ENCODE measurements at regions not wholly inside any gene's neighbourhood (a gene's known extent, or its start where the extent isn't known, plus 50 kb on each side); places are given as distances from the start of the nearest gene placed in this dataset.

GRCh38 chr2:79253243-79253774, 93.8 kb upstream of the REG3A start:
- Histone ChIP-seq H3K79me2 (no peaks in the 10 kb centered on the region), H3K9me3 (ENCODE audit: control insufficient read depth, low read length) (no peaks in the 10 kb centered on the region), H3K4me1 (no peaks in the 10 kb centered on the region), H2AFZ (no peak overlapping the region), H3K27me3 (ENCODE audit: control insufficient read depth, insufficient read depth, low read length) (no peaks in the 10 kb centered on the region), H3K36me3 (ENCODE audit: control insufficient read depth, insufficient read depth, low read length) (no peaks in the 10 kb centered on the region), H3K4me2 (ENCODE audit: low read length) (no peak overlapping the region), H3K9ac (no peak overlapping the region), H3K27ac (no peak overlapping the region), H3K4me3 (ENCODE audit: low read depth, low read length) (no peak overlapping the region)
- TF ChIP-seq CTCF (IDR thresholded peaks at IDR 0.05), result no peak

GRCh38 chr2:79250656-79251055, 91.1 kb upstream of the REG3A start:
- H3K4me3 ChIP-seq (ENCODE audit: low read depth, low read length), result no peak overlapping the region
- no peak overlapping the region for H2AFZ ChIP-seq
- no peak overlapping the region for H3K4me2 ChIP-seq (ENCODE audit: low read length)
- no peaks in the 10 kb centered on the region for H3K79me2 ChIP-seq
- TF ChIP-seq CTCF (IDR thresholded peaks at IDR 0.05), result no peak
- H3K9ac ChIP-seq, result no peak overlapping the region
- H3K27me3 ChIP-seq (ENCODE audit: control insufficient read depth, insufficient read depth, low read length), result no peaks in the 10 kb centered on the region
- no peaks in the 10 kb centered on the region for H3K36me3 ChIP-seq (ENCODE audit: control insufficient read depth, insufficient read depth, low read length)
- no peaks in the 10 kb centered on the region for H3K9me3 ChIP-seq (ENCODE audit: control insufficient read depth, low read length)
- H3K27ac ChIP-seq, result no peak overlapping the region
- no peaks in the 10 kb centered on the region for H3K4me1 ChIP-seq

GRCh38 chr2:79248776-79249175, 89.2 kb upstream of the REG3A start:
- Histone ChIP-seq H3K79me2 (no peaks in the 10 kb centered on the region), H3K9ac (no peak overlapping the region), H3K4me1 (no peaks in the 10 kb centered on the region), H2AFZ (no peak overlapping the region), H3K27ac (no peak overlapping the region), H3K27me3 (ENCODE audit: control insufficient read depth, insufficient read depth, low read length) (no peaks in the 10 kb centered on the region), H3K36me3 (ENCODE audit: control insufficient read depth, insufficient read depth, low read length) (no peaks in the 10 kb centered on the region), H3K4me2 (ENCODE audit: low read length) (no peak overlapping the region), H3K4me3 (ENCODE audit: low read depth, low read length) (no peak overlapping the region), H3K9me3 (ENCODE audit: control insufficient read depth, low read length) (no peaks in the 10 kb centered on the region)
- TF ChIP-seq CTCF (IDR thresholded peaks at IDR 0.05), result no peak

GRCh38 chr2:79235135-79235534, 75.6 kb upstream of the REG3A start:
- Histone ChIP-seq H2AFZ (no peak overlapping the region), H3K27me3 (ENCODE audit: control insufficient read depth, insufficient read depth, low read length) (no peaks in the 10 kb centered on the region), H3K9ac (no peak overlapping the region), H3K27ac (no peak overlapping the region), H3K36me3 (ENCODE audit: control insufficient read depth, insufficient read depth, low read length) (no peaks in the 10 kb centered on the region), H3K9me3 (ENCODE audit: control insufficient read depth, low read length) (no peaks in the 10 kb centered on the region), H3K4me1 (no peaks in the 10 kb centered on the region), H3K4me2 (ENCODE audit: low read length) (no peak overlapping the region), H3K79me2 (no peaks in the 10 kb centered on the region), H3K4me3 (ENCODE audit: low read depth, low read length) (no peak overlapping the region)
- no peak for TF ChIP-seq CTCF (IDR thresholded peaks at IDR 0.05)

GRCh38 chr2:79223539-79223938, 64.0 kb upstream of the REG3A start:
- TF ChIP-seq CTCF (IDR thresholded peaks at IDR 0.05), result no peak

More at GRCh38 chr2:79223539-79223938, 64.0 kb upstream of the REG3A start:
- no peaks in the 10 kb centered on the region for H3K27me3 ChIP-seq (ENCODE audit: control insufficient read depth, insufficient read depth, low read length)
- H3K36me3 ChIP-seq (ENCODE audit: control insufficient read depth, insufficient read depth, low read length), result no peaks in the 10 kb centered on the region
- H3K79me2 ChIP-seq, result no peaks in the 10 kb centered on the region
- H2AFZ ChIP-seq, result no peak overlapping the region
- H3K4me1 ChIP-seq, result no peaks in the 10 kb centered on the region
- H3K9me3 ChIP-seq (ENCODE audit: control insufficient read depth, low read length), result no peaks in the 10 kb centered on the region
- no peak overlapping the region for H3K4me3 ChIP-seq (ENCODE audit: low read depth, low read length)
- H3K9ac ChIP-seq, result no peak overlapping the region
- no peak overlapping the region for H3K27ac ChIP-seq
- no peak overlapping the region for H3K4me2 ChIP-seq (ENCODE audit: low read length)
